RKO (cell line): ENCODE measurements at regions not wholly inside any gene's neighbourhood (a gene's known extent, or its start where the extent isn't known, plus 50 kb on each side); places are given as distances from the start of the nearest gene placed in this dataset.
"Not testable (repeated sequence)": the region's sequence is repeated elsewhere in the genome, so short reads cannot be mapped to it uniquely, and the experiment has no call there.

Source experiments
- DNase-seq: peaks from one replicate; pipeline ENCODE4 v3.0.0-alpha.2; 2016; ENCODE audit warnings: low spot score

DNA sequence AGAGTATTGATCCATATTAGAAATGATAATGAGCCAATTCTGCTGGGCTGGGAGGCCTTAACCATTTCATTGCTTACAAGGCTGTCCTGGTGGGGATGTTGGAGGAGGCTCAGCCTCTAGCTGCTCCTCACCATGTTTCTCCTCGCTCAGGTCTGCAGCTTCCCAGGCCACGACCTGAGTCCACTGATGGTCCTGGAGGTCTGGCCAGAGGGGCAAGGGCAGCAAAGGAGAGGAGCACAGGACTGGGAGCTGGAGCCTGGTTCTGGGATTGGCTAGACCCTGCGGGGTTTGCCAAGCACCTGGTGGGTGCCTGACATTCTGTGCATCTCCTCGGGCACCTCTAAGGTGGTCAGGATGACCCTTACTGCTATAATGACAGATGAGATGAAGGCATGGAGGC, 92.6 kb downstream of the KIF26A start:
- DNase-seq, result no peak

DNA sequence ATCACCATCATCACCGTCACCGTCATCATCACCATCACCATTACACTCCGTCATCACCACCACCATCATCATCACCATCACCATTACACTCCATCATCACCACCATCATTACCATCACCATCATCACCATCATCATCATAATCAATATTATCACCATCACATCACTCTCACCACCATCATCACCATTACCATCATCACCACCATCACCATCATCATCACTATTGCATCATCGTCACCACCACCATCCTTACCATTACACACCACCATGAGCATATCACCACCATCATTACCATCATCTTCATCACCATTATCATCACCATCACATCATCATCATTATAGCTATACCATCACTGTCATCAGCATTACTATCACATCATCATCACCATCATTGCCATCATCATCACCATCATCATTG, 93.7 kb downstream of the KIF26A start:
- DNase-seq, result no peak

DNA sequence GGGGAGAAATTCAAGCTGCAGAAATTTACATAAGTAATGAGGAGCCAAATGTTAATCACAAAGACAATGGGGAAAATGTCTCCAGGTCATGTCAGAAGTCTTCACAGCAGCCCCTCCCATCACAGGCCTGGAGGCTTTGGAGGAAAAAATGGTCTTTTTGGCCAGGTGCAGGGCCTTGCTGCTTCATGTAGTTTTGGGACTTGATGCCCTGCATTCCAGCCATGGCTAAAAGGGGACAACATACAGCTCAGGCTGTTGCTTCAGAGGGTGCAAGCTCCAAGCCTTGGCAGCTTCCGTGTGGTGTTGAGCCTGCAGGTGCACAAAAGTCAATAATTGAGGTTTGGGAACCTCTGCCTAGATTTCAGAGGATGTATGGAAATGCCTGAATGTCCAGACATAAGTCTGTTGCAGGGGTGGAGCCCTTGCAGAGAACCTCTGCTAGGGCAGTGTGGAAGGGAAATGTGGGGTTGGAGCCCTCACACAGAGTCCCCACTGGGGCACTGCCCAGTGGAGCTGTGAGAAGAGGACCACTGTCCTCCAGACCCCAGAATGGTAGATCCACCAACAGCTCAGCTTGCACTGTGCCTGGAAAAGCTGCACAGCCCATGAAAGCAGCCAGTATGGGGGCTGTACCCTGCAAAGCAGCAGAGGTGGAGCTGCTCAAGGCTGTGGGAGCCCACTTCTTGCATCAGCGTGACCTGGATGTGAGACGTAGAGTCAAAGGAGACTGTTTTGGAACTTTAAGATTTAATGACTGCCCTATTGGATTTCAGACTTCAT, 95.8 kb downstream of the KIF26A start:
- DNase-seq, result not testable (repeated sequence)

DNA sequence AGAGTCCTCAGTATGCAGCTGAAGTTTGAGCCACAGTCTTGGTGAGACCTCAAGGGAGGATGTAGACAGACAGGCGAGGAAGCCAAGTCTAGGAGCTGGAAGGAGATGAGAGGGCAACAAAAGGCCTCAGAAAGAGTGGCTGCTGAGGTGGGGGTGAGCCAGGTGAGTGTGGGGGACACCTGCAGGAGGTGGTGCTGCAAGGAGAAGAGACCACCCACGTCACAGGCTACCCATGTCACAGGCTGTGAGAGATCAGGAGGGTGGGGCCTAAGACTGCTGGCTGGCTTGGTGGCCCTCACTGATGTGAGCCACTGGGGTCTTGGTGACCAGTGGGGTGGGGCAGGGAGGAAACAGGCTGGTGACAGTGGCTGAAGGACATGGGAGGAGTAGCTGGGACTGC, 97.3 kb downstream of the KIF26A start:
- no peak for DNase-seq

DNA sequence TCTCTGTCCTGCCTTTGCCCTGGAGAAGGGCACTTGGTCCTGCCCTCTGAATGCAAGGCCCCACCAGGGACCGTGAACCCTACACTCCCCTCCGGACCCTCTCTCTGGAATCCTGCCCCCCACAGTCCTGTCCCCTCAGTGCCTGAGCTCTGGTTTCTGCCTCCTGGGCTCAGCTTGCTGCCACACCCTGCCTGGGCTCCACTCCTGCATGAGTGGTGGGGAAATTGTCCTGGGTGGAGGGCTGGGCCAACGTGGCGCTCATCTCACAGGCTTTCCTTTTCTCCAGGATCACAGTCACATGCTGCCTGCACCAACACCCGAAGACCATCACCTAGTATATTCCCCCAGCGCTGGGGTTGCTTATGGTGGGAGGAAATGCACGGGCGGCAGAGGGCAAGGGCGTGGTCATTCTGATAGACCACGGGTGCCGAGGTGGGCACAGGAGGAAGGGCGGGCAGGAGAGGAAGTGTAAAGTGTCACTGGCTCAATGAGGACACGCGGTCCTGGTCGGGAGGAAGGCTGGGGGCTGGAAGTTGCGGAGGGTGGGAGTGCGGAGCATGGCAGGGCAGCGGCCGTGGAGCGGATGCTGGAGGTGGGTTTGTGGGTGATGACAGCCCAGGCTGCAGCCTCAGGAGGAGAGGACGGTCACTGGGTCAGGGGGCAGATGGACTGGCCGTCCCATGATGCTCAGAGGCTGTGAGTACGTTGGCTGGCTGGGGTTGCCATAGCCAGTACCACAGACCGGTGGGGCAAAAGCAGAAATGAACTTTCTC, 99.5 kb downstream of the KIF26A start:
- DNase-seq, result no peak

- no peak for DNase-seq
These were observed 100.2 kb downstream of the KIF26A start for GRCh38 chr14:104238424-104239184.

GRCh38 chr14:104239185-104239775, 100.9 kb downstream of the KIF26A start:
- no peak for DNase-seq

- no peak for DNase-seq
These were observed 101.5 kb downstream of the KIF26A start for GRCh38 chr14:104239861-104240301.

GRCh38 chr14:104240434-104241157, 102.2 kb downstream of the KIF26A start:
- no peak for DNase-seq

GRCh38 chr14:104243200-104243599, 104.8 kb downstream of the KIF26A start:
- no peak for DNase-seq

DNA sequence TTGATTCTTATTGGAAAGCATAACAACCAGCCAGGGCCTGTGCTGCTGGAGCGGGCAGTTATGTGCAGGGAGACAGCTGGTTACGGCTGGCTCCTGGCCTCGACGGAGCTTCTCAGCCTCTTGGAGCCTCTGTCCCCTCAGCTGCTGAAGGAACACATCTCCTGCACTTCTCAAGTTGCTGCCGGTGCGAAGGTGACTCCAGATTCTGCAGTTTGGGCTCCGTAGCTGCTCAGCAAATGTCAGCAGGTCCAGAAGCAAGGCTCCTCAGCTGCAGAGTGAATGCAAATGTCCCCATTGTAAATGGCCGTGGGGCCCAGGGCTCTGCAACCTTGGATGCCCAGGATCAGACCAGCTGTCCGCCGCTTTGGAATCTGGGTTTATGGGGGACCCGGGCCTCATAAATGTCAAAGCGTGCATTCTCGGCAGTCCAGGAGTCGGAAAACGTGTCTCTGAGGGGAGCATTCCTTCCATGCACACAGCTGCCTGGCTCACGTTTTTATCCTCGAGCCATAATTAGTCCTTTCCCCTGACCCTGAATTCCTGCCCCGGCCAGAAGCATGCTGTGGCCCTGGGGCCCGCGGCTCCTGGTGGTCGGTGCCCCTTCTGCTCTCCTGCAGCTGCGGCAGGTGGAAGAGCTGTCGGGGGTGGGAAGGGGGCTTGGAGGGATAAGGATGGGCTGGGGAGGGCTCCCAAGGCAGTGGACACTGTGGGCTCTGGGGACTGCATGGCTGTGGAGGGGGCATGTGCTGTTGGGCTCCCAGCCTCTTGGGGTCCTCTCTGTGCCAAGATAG, 106.0 kb downstream of the KIF26A start:
- no peak for DNase-seq

DNA sequence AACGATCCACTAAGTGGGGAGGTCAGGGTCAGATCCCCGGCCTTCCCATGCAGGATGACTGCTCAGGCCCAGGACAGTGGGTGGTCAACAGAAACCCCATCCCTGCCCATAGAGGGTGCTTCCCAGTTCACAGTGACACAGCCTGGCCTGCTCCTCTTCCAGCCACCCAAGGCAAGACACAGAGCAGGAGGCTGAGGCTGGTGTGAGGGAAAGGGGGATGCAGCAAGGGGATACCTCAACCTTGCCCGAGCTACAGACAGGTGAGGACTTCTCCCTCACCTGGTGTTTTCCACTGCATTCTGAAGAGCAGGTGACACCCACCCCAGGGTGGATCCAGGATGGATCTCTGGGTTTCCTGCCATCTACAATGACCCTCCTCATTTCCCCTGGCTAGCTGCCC, 106.7 kb downstream of the KIF26A start:
- DNase-seq, result no peak

DNA sequence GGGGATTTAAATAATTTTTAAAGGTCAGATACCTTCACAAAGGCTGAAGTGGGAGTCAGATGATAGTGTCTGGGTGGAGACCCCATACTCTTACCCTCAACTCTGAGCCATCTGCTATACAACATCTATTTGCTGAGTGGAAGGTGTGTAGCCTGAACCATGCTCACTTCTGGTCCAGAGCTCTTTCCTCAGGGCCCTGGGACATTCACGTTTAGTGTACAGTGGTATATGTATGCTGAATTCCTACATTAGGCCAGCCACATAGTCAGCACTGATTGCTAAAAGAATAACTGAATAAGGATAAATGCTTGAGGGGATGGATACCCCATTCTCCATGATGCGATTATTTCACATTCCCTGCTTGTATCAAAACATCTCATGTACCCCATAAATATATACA, 107.3 kb downstream of the KIF26A start:
- no peak for DNase-seq

DNA sequence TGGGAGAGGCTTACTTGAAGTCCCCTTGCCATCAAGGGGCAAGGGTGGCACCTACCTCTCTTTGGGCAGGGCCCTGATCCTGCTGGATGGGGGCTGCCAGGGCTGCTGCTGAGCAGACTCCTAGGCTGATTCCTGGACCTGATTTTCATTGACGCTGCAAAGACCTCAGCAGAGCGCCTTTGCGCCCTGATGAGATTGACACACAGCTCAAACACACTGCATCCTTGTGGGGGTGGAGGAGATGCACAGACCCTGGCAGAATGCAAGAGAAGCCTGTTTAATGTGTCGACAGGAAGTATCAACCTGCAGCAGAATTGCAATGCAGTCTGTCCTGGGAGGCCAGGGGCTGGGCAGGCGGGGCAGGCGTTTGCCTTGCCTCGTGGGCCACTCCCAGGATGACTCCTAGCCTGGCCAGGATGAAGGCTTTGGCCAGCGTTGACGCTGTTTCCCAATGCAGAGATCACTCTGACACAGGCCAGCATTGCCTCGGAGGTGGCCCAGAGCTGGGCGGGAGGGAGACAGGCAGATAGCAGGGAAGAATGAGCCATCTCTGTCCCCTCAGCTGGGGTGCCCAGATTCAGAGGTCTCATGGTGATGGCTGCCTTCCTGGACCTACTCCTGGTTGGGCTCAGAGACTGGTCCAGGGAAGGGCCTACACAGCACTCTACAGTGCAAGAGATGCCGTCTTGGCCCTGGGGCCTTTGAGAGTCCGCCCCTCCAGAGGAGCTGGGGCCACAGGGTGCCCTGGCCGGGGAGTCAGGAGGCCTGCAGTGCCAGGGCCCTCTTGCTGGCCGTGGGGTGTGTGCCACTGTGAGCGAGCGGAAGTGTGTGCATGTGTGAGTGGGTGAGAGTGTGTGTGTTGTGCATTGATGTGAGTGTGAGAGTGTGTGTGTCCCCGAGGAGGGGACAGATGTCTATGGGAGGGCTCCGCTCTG, 108.3 kb downstream of the KIF26A start:
- DNase-seq, result no peak

DNA sequence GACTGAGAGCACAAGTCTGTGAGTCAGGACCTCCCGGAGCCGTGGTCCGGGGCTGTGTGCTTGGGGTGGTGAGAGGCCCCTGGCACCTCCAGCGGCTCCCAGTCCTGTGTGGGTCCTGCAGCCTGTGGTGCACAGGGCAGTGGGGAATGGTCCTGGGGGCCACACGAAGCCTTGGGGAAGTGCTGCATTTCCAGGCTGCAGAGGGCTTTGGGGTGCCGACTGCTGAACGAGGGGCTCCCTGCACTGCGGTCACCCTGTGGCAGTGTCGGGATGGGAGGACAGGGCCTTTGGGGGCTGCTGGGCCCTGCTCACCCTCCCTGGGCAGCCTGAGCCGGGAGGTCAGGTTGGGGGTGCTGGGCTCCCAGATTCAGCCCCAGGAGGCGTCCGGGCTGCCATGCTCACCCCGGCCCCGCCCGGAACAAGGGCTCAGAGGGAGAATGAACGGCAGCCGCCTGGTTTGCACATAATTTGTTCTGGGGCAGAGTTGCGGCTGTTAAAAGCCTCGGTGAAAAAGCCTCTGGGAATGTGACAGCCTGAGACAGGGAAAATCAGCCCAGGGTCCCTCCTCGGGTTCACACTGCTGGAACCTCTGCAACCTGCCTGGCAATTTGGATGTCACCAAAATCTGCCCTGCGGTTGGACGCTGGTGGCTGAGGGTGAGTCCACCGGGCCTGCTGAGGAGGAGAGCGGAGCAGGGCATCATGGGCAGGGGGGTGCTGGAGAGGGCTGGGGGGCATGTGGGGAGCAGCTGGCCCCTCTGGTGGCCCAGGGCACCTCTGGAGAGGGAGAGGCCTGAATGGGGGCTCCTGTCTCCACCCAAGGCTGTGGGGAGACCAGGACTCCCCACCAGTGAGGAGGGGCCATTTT, 109.2 kb downstream of the KIF26A start:
- DNase-seq, result no peak

DNA sequence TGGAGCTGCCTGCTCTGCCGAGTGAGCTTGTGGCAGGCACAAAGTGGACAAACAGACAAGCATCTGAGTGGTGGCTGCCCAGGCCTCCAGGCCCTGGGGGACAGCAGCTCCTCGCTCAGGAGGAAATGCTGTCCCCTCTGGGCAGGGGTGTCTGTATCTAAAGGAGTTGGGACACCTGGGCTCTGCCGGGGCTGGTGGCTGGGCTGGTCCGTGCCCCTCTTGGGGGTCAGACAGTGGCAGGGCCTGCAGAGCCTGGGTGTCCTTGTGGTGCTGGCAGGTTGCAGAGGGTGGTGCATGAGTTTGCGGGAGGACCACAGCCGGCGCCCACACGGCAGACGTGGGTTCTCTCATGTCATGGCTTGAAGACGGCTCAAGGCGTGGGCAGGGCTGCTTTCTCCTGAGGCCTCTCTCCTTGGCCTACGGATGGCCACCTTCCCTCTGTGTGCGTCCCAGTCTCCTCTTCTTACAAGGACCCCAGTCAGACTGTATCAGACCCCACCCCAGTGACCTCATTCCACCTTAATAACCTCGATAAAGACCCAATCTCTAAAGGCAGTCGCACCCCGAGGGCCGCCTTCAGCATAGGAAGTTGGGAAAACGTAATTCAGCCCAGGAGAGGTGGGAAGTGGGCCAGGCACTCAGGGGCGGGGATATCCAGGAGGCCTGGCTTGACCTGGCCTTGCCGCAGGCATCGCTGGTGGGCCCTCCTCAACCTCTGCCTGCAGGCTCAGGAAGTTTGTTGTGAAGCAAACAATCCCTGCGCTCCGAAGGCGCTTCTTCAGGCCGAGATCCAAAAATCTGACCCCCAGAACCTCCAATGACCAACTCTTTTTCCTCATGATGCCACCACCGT, 110.0 kb downstream of the KIF26A start:
- DNase-seq, result no peak

- DNase-seq, result no peak
These were observed 110.7 kb downstream of the KIF26A start for GRCh38 chr14:104249089-104249488.

DNA sequence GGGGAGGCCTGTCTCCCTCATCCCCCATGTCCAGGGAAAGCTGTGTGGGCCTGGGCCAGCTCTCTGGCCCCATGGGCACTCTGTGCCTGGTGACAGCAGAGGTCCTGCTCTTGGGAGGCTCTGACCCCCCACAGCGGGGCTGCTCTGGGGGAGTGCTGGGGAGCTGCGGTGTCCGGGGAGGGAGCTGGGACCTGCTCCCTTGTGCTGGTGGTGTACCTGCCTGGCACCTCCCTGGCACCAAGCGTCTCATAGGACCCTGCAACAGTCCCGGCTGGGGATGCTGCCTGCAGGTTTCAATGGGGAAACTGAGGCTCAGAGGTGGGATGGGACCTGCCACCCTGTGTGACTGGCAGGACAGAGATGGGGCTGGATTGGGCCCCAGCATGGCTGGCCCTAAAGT, 111.3 kb downstream of the KIF26A start:
- no peak for DNase-seq
